ENCODE measurements at regions not wholly inside any gene's neighbourhood (a gene's known extent, or its start where the extent isn't known, plus 50 kb on each side); places are given as distances from the start of the nearest gene placed in this dataset.

GRCh38 chr9:19564396-19565061 is 155.7 kb downstream of the ACER2 start:
- Histone ChIP-seq H3K9me3 (no peaks in the 10 kb centered on the region), H3K36me3 (ENCODE audit: low read depth) (no peaks in the 10 kb centered on the region), H3K4me1 (ENCODE audit: low read depth) (no peaks in the 10 kb centered on the region), H3K4me3 (no peak overlapping the region)
- no peak for DNase-seq
- TF ChIP-seq CTCF (IDR thresholded peaks at IDR 0.05), result no peak
- intact Hi-C loops (cut with DNase I, micrococcal nuclease), result no loop called here
- no peak for ATAC-seq

- intact Hi-C loops (cut with DNase I, micrococcal nuclease), result no loop called here
These were observed 146.4 kb downstream of the ACER2 start for GRCh38 chr9:19555214-19555613.

GRCh38 chr9:19554529-19554928 is 145.7 kb downstream of the ACER2 start:
- TF ChIP-seq CTCF (IDR thresholded peaks at IDR 0.05), result no peak
- DNase-seq (no peak), ATAC-seq (no peak)
- no peaks in the 10 kb centered on the region for H3K36me3 ChIP-seq (ENCODE audit: low read depth)
- H3K4me1 ChIP-seq (ENCODE audit: low read depth), result no peaks in the 10 kb centered on the region
- intact Hi-C loops (cut with DNase I, micrococcal nuclease), result no loop called here
- peaks cover 3% of the 10 kb centered on the region for H3K9me3 ChIP-seq
- H3K4me3 ChIP-seq, result no peak overlapping the region

More at GRCh38 chr9:19555214-19555613, 146.4 kb downstream of the ACER2 start:
- Histone ChIP-seq H3K36me3 (ENCODE audit: low read depth) (no peaks in the 10 kb centered on the region), H3K9me3 (peaks cover 3% of the 10 kb centered on the region), H3K4me3 (no peak overlapping the region), H3K4me1 (ENCODE audit: low read depth) (no peaks in the 10 kb centered on the region)
- no peak for TF ChIP-seq CTCF (IDR thresholded peaks at IDR 0.05)
- ATAC-seq (no peak), DNase-seq (no peak)

GRCh38 chr9:19553441-19553840 is 144.6 kb downstream of the ACER2 start:
- Histone ChIP-seq H3K36me3 (ENCODE audit: low read depth) (no peaks in the 10 kb centered on the region), H3K9me3 (peaks cover 3% of the 10 kb centered on the region), H3K4me3 (no peak overlapping the region), H3K4me1 (ENCODE audit: low read depth) (no peaks in the 10 kb centered on the region)
- intact Hi-C loops (cut with DNase I, micrococcal nuclease), result no loop called here
- DNase-seq (no peak), ATAC-seq (no peak)
- no peak for TF ChIP-seq CTCF (IDR thresholded peaks at IDR 0.05)

GRCh38 chr9:19552282-19553105 is 143.7 kb downstream of the ACER2 start:
- intact Hi-C loops (cut with DNase I, micrococcal nuclease), result no loop called here
- no peak overlapping the region for H3K4me3 ChIP-seq
- H3K9me3 ChIP-seq, result no peaks in the 10 kb centered on the region
- H3K36me3 ChIP-seq (ENCODE audit: low read depth), result no peaks in the 10 kb centered on the region
- TF ChIP-seq CTCF (IDR thresholded peaks at IDR 0.05), result no peak
- no peaks in the 10 kb centered on the region for H3K4me1 ChIP-seq (ENCODE audit: low read depth)
- ATAC-seq, result no peak
- DNase-seq, result no peak

All from mucosa of descending colon (tissue), 3 donors.